NT2/D1 (cell line): ENCODE measurements at regions not wholly inside any gene's neighbourhood (a gene's known extent, or its start where the extent isn't known, plus 50 kb on each side); places are given as distances from the start of the nearest gene placed in this dataset.

ENCODE experiments used
- DNase-seq: peaks from one replicate; pipeline ENCODE4 v3.0.0-alpha.2; 2011; ENCODE audit warnings: low read depth, low spot score
- H3K27me3 ChIP-seq: 2 replicates; pipeline ENCODE4 v1.6.0; 2011; ENCODE audit warnings: mild to moderate bottlenecking; ENCODE audit not compliant: insufficient read length, insufficient read depth
- H3K36me3 ChIP-seq: 2 replicates; pipeline ENCODE4 v1.6.1; 2011; ENCODE audit warnings: mild to moderate bottlenecking, low read length, mixed read lengths; ENCODE audit not compliant: insufficient read depth, insufficient read length
- H3K4me1 ChIP-seq: 2 replicates; pipeline ENCODE4 v1.5.1; 2011; ENCODE audit not compliant: insufficient read depth, insufficient read length
- H3K4me3 ChIP-seq: 2 replicates; pipeline ENCODE4 v1.5.1; 2011; ENCODE audit warnings: low read depth; ENCODE audit not compliant: insufficient read length
- H3K9ac ChIP-seq: 2 replicates; pipeline ENCODE4 v1.6.0; 2011; ENCODE audit warnings: low read depth; ENCODE audit not compliant: insufficient read length
- H3K9me3 ChIP-seq: 2 replicates; pipeline ENCODE4 v1.5.1; 2011; ENCODE audit warnings: mild to moderate bottlenecking, low read length; ENCODE audit not compliant: insufficient read depth
- SUZ12 ChIP-seq: IDR thresholded peaks from 2 replicates; pipeline ENCODE4 v1.6.1; 2011; ENCODE audit not compliant: insufficient read length, insufficient read depth; ENCODE audit errors: extremely low read depth
- YY1 ChIP-seq: IDR thresholded peaks from 2 replicates; pipeline ENCODE4 v1.6.1; 2011; ENCODE audit not compliant: insufficient read length, insufficient read depth
- ZNF274 ChIP-seq: IDR thresholded peaks from 2 replicates; pipeline ENCODE4 v1.6.1; 2011; ENCODE audit warnings: mild to moderate bottlenecking, low read depth, low read length

- no peaks in the 10 kb centered on the region for H3K27me3 ChIP-seq
- H3K4me3 ChIP-seq, result no peak overlapping the region
- H3K36me3 ChIP-seq, result no peaks in the 10 kb centered on the region
- no peak overlapping the region for H3K9ac ChIP-seq
- DNase-seq, result no peak
- no peak for TF ChIP-seq ZNF274
- no peak for TF ChIP-seq YY1
- no peak for TF ChIP-seq SUZ12
- H3K4me1 ChIP-seq, result no peaks in the 10 kb centered on the region
- no peaks in the 10 kb centered on the region for H3K9me3 ChIP-seq
These were observed 114.0 kb upstream of the MTAP start for GRCh38 chr9:21688108-21689102.

- TF ChIP-seq SUZ12, result no peak
- TF ChIP-seq ZNF274, result no peak
- TF ChIP-seq YY1, result no peak
- no peak overlapping the region for H3K4me3 ChIP-seq
- H3K27me3 ChIP-seq, result no peaks in the 10 kb centered on the region
- H3K4me1 ChIP-seq, result no peaks in the 10 kb centered on the region
- H3K9me3 ChIP-seq, result no peaks in the 10 kb centered on the region
- H3K36me3 ChIP-seq, result no peaks in the 10 kb centered on the region
- H3K9ac ChIP-seq, result no peak overlapping the region
- no peak for DNase-seq
These were observed 112.6 kb upstream of the MTAP start for GRCh38 chr9:21689854-21690253.

GRCh38 chr9:21690561-21690960, 111.9 kb upstream of the MTAP start:
- Histone ChIP-seq H3K27me3 (no peaks in the 10 kb centered on the region), H3K4me3 (no peak overlapping the region), H3K4me1 (no peaks in the 10 kb centered on the region), H3K9ac (no peak overlapping the region), H3K9me3 (peaks cover 3% of the 10 kb centered on the region; the same call in 1 of the 2 replicates), H3K36me3 (no peaks in the 10 kb centered on the region)
- TF ChIP-seq SUZ12, result no peak
- TF ChIP-seq YY1, result no peak
- TF ChIP-seq ZNF274, result no peak
- DNase-seq, result no peak

GRCh38 chr9:21692390-21692789, 110.0 kb upstream of the MTAP start:
- Histone ChIP-seq H3K27me3 (no peaks in the 10 kb centered on the region), H3K9me3 (peaks cover 5% of the 10 kb centered on the region; the same call in 1 of the 2 replicates), H3K4me3 (no peak overlapping the region), H3K4me1 (no peaks in the 10 kb centered on the region), H3K9ac (no peak overlapping the region), H3K36me3 (no peaks in the 10 kb centered on the region)
- TF ChIP-seq SUZ12 (no peak), YY1 (no peak), ZNF274 (no peak)
- DNase-seq, result no peak

- Histone ChIP-seq H3K9ac (no peak overlapping the region), H3K27me3 (no peaks in the 10 kb centered on the region), H3K36me3 (no peaks in the 10 kb centered on the region), H3K4me1 (no peaks in the 10 kb centered on the region), H3K4me3 (no peak overlapping the region), H3K9me3 (peaks cover 5% of the 10 kb centered on the region; the same call in 1 of the 2 replicates)
- TF ChIP-seq ZNF274, result no peak
- DNase-seq, result no peak
These were observed 108.0 kb upstream of the MTAP start for GRCh38 chr9:21694424-21694823.

GRCh38 chr9:21695443-21695842, 107.0 kb upstream of the MTAP start:
- Histone ChIP-seq H3K4me1 (no peaks in the 10 kb centered on the region), H3K9ac (no peak overlapping the region), H3K9me3 (peaks cover 5% of the 10 kb centered on the region; the same call in 1 of the 2 replicates), H3K27me3 (no peaks in the 10 kb centered on the region), H3K36me3 (no peaks in the 10 kb centered on the region), H3K4me3 (no peak overlapping the region)
- TF ChIP-seq SUZ12, result no peak
- no peak for TF ChIP-seq YY1
- no peak for TF ChIP-seq ZNF274
- no peak for DNase-seq

- DNase-seq, result no peak
- no peaks in the 10 kb centered on the region for H3K36me3 ChIP-seq
- no peaks in the 10 kb centered on the region for H3K27me3 ChIP-seq
- TF ChIP-seq YY1 (no peak), ZNF274 (no peak), SUZ12 (no peak)
- H3K4me1 ChIP-seq, result no peaks in the 10 kb centered on the region
- no peak overlapping the region for H3K4me3 ChIP-seq
- peaks cover 5% of the 10 kb centered on the region; the same call in 1 of the 2 replicates for H3K9me3 ChIP-seq
- no peak overlapping the region for H3K9ac ChIP-seq
These were observed 106.5 kb upstream of the MTAP start for GRCh38 chr9:21695874-21696341.
